Daoy (cell line): ENCODE measurements at regions not wholly inside any gene's neighbourhood (a gene's known extent, or its start where the extent isn't known, plus 50 kb on each side); places are given as distances from the start of the nearest gene placed in this dataset.

Experiments used
- DNase-seq: peaks from one replicate; pipeline ENCODE4 v3.0.0-alpha.2; 2015; ENCODE audit warnings: low read depth

DNA sequence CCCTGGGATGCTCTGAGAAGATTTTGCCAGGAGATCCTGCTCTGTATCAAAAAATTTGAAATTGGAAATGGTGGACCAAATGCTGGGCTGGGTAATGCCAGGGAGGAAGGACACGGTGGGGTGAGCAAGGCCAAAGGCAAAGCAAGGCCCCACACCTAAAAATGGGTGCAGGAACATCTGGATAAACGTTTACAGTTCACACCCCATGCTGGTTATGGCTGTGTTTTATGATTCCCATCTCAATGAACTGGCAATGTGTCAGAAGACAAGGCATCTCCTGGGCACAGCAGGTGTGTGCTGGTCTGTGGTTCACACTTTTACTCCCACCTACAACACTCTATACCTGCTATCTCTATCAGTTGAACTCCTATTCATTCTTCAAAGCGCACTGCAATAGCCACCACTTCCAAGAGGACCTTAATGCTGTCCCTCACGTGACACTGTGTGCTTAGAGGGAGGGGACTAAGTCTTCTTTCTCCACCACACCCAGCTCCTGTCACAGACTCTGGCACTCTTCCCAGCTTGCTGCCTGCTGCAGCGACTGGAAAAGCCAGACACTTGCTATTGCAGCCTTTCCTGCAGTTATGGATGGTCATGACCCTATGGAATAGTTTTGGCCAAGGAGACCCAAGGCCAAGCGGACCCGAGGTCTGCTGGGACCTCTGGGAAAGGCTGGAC is 277.5 kb downstream of the CTTN start:
- DNase-seq, result peak; percentile 21

GRCh38 chr11:70677232-70677916 is 279.0 kb downstream of the CTTN start:
- no peak for DNase-seq

DNA sequence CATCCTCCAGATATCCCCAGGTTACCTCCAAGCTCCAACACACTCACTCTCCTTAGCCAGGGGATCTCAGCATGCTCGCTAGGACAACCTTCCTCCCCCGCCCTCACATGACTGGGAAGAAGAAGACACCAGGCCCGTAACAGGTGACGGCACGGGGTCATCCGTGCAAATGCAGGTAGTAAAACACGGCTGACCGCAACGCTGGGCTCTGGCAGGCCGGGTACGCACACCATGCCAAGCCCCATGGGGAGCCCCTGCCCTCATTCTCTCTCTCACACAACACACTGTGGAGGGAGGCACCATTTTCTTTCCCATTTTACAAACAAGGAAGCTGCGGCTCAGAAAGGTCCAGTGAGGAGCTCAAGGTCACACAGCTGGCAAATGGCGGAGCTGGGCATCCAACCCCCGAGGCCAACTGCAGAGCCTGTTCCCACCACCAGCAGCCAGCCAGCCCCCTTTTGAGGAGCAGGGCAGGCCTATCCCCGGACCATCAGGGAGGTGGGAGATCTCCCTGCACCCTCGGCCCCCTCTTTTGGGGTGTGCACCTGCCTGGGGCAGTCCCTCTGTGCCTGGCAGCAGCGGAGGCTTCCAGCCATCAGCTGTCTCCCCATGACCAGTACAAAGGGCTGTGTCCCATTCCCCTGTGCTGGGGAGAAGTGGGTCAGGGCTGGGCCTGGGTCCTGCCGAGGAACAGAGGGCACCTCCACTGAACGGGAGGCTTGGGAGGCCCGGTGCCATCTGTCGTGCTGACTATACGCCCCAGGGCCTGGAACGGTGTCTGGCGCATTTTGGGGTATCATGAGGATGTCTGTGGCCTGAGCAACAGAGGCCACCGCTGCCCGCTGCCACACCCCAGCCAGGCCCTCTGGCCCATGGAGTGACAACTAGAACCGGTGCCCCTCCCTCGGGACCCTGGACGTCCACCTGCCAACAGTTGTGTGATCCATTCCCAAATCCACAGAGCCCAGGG is 280.9 kb downstream of the CTTN start:
- no peak for DNase-seq

DNA sequence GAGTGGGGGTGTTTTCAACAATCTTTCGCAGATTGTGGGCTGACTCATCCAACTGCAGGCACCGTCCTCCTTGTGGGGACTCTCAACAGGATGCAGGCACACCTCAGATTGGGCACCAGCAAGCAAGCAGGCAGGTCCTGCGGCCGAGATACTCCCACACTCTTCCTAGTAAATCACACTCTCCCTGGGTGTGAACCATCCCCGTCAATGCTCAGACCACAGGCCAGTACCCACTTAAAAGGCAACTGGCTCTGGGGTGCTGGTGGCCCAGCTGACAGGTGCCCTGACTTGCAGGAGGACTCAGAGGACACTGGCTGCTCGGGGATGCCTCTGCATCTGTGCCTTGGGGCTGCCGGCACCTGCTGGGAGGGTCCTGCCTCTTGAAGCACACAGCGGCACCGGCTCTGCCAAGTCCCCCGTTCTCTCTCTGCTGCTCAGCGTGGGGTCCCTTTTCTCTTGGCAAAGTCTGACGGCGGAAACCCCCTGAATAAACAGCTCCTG is 282.5 kb downstream of the CTTN start:
- peak; percentile 38 for DNase-seq

- DNase-seq, result no peak
These were observed 283.7 kb downstream of the CTTN start for GRCh38 chr11:70682056-70682455.

DNA sequence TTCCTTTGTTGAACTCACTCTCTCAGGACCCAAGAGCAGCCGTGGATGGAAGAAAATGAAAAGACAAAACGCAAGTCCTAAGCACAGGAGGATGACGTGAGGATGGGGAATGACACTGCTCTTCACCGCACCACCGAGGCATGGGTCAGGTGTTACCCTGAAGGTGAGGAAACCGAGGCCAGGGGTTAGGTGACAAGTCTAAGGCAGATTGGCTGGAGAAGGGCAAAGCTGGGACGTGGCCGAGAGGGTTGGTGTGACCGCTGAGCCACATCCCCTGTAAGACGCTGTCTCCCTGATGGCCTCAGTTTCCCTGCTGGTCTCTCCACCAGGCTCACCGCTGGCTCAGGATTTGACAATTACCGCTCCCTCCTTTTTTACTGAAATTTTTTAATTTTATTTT is 284.4 kb downstream of the CTTN start:
- DNase-seq, result no peak

DNA sequence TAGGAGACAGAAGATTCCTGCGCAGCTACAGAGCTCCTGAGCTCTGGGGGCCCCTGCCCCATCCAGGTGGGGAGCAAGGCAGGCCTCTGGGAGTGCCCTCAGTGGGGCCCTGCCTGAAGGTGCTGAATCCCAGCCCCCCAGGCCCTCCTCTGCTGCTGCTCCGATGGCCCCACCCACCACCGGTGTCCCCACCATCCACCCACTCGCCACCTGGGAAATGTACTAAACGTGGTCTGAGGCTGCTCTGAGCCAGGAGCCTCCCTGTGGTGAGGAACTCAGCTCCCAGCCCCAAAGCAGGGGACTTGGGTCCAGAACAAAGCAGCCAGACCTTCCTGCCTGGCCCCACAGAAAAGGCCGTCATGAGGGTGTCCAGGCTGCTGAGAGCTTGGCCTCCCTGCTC is 289.4 kb downstream of the CTTN start:
- no peak for DNase-seq

DNA sequence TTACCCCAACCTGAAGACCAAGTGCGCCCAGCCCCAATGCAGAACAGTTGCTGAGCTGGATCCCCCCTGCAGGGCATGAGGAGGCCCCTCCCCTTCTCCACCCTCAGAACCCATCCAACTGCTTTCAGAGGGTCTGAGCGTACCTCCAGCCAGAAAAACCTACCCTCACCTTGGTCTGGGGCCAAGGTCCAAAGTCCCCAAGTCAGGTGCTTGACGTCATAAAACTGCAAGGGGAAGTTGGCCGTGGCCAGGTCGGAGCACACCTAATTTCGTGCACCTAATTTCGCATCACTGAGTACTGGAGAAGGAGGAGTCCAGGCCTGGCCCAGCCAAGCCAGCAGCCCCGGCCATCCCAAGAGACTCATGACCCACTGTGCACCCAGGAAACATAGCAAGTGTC is 289.8 kb downstream of the CTTN start:
- DNase-seq, result no peak

GRCh38 chr11:70689764-70690163 is 291.4 kb downstream of the CTTN start:
- no peak for DNase-seq

- no peak for DNase-seq
These were observed 293.8 kb downstream of the CTTN start for GRCh38 chr11:70692131-70692530.

GRCh38 chr11:70694371-70694770 is 296.0 kb downstream of the CTTN start:
- no peak for DNase-seq

DNA sequence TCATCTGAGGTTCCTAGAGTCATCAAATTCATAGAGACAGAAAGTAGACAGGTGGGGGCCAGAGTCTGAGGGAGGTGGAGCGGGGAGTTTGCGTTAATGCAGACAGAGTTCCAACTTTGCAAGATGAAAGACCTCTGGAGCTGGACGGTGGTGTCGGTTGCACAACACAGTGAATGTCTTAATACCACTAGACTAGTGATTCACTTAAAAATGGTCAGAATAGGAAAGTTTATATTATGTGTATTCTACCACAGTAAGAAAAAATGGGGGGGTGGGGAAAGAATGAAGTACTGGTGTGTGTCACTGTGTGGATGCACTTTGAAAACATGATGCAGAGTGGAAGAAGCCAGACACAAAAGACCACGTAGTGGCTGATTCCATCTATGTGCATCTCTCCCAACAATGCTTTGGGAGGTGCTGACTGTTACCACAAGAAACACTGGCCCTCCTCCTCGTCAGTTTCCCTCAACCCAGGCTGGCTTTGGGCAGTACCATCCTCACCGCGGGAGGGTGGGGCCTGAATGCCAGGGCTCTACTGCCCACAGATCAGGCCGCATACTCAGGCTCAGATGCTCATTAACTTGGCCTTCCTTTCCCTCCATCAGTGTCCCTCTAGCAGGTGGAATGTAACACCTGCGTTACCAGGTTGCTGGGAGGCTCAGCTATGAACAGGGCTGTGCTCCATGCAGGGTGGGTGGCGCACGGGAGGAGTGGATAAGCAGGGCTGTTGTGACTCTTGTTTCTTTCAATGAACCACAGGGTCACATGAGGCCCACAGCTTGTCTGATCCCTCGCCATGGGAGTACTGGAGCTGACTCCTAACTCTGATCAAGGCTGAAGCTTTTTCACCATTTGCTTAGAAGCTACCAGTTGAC is 297.0 kb downstream of the CTTN start:
- no peak for DNase-seq

DNA sequence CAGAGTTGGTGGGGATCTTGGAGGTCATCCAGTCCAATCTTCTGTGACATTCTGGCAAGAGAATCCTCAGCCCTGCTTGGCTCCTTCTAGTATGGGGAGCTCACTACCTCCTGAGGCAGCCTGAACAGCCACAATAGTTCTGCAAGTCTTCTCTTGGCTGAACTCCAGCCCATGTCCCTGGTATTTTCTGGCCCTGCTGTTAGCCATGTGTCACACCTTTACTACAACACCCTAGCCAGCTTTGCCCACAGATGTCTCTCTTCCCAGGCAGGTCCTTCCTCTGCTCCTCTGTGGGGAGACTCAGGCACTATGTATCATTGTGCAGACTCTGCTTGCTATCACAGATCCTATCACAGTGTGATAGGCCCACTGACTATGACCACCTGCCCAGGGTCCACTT is 297.7 kb downstream of the CTTN start:
- no peak for DNase-seq

DNA sequence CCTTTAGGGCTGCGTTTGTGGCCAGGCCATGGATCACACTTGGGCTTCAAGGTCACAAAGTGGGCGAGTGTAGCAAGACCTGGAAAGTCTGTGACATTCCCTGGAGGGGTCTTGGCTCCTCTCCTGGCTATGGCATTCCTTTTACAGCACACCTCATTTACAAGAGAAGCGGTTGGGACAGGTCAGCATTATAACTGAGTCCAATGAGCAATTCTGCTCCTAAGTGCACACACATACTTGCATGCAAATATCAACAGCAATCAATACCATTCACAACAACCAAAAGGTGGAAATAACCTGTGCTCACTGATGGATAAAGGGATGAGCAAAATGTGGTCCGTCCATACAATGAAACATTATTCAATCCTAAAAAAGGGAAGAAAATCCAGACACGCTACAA is 298.2 kb downstream of the CTTN start:
- no peak for DNase-seq

GRCh38 chr11:70697701-70698100 is 299.4 kb downstream of the CTTN start:
- no peak for DNase-seq

GRCh38 chr11:70698871-70699270 is 300.5 kb downstream of the CTTN start:
- no peak for DNase-seq

GRCh38 chr11:70699294-70700221 is 301.2 kb downstream of the CTTN start:
- peak; percentile 29 for DNase-seq

- DNase-seq, result no peak
These were observed 302.1 kb downstream of the CTTN start for GRCh38 chr11:70700453-70700852.

DNA sequence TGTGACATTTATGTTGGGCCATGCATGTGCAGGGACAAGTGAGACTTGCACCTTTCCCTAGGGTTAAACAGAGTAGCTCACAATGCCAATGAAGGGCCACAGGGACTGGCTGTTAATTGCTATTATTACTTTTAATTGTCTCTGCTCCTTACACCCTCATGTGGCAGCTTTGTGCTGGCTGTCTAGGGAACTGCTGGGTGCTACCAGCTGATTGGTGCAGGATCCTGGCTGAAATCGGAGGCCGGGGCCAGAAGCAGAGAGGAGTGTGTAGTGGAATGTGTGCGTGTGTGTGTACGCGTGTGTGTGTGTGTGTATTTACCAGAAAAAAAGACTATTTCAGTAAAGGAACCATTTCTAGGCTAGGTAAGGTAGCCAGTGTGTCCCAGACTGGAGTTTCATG is 302.5 kb downstream of the CTTN start:
- DNase-seq, result no peak

DNA sequence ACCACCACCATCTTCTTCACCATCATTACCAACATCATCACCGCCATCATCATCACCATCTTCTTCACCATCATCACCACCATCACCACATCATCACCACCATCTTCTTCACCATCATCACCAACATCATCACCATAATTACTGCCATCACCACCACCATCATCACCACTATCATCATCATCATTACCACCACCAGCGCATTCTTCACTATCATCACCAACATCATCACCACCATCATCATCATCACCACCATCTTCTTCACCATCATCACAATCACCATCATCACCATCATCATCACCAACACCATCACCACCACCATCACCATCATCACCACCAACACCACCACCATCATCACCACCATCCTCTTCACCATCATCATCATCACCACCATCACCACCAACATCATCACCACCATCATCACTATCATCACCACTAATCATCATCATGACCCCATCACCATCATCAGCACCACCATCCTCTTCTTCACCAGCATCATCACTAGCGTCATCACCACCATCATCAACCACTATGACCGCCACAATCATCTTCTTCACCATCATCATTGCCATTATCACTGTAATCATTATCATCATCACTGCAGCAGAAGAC is 303.8 kb downstream of the CTTN start:
- no peak for DNase-seq
